Activated CD8-positive, alpha-beta T cell treated with anti-CD3 and anti-CD28 coated beads for 36 hours (primary cell): ENCODE measurements at regions not wholly inside any gene's neighbourhood (a gene's known extent, or its start where the extent isn't known, plus 50 kb on each side); places are given as distances from the start of the nearest gene placed in this dataset.

ENCODE experiments used
- ATAC-seq: fragments of 200-7000 bp; cut with Tn5 transposase; one replicate; pipeline ENCODE4 v1.10.0; 2021; ENCODE audit warnings: mild to moderate bottlenecking, moderate library complexity
- CTCF ChIA-PET: fragments of 350-600 bp; sonication (Branson Sonifier 250); formaldehyde crosslinking; loops from one replicate; lab custom pipeline; 2021; ENCODE audit warnings: antibody characterized with exemption; lab: Charles Lee
- POLR2A ChIA-PET: fragments of 350-600 bp; sonication (Branson Sonifier 250); formaldehyde crosslinking; loops from one replicate; lab custom pipeline; 2021; ENCODE audit warnings: antibody characterized with exemption; lab: Charles Lee
- DNase-seq: peaks from one replicate; pipeline ENCODE4 v3.0.0-alpha.2; 2020
- H3K27ac Mint-ChIP-seq: one replicate; pipeline ENCODE4 v1.8.0; 2021; ENCODE audit warnings: mild to moderate bottlenecking, mixed read lengths
- H3K27me3 Mint-ChIP-seq: one replicate; pipeline ENCODE4 v1.8.0; 2021; ENCODE audit warnings: mixed read lengths
- H3K36me3 Mint-ChIP-seq: one replicate; pipeline ENCODE4 v1.8.0; 2021; ENCODE audit warnings: low read depth, mixed read lengths
- H3K4me1 Mint-ChIP-seq: one replicate; pipeline ENCODE4 v1.8.0; 2021; ENCODE audit warnings: low read depth, mixed read lengths
- H3K4me3 Mint-ChIP-seq: one replicate; pipeline ENCODE4 v1.8.0; 2021; ENCODE audit warnings: mild to moderate bottlenecking, moderate library complexity, mixed read lengths
- H3K9me3 Mint-ChIP-seq: one replicate; pipeline ENCODE4 v1.8.0; 2021; ENCODE audit warnings: mixed read lengths
- intact Hi-C: fragments of 100-400 bp; cut with micrococcal nuclease; formaldehyde crosslinking; loops from one replicate; pipeline ENCODE4 v1.10.0; 2022
- TF ChIP-seq, protein P1 (sequence below): fragments of 200-600 bp; IDR thresholded peaks from one replicate; pipeline ENCODE4 v1.8.0; 2022; ENCODE audit warnings: antibody characterized with exemption, mild to moderate bottlenecking

- Mint-ChIP-seq H3K27me3 (no peaks in the 10 kb centered on the region), H3K27ac (no peak overlapping the region), H3K36me3 (no peaks in the 10 kb centered on the region), H3K9me3 (peaks cover 4% of the 10 kb centered on the region), H3K4me1 (no peaks in the 10 kb centered on the region), H3K4me3 (no peak overlapping the region)
- CTCF ChIA-PET = interaction anchor here (1.4 kb wide), 1 partner anchor 24 kb away, joined by 4 read pairs; no protein-coding TSS in a partner anchor
- TF ChIP-seq, protein P1, sequence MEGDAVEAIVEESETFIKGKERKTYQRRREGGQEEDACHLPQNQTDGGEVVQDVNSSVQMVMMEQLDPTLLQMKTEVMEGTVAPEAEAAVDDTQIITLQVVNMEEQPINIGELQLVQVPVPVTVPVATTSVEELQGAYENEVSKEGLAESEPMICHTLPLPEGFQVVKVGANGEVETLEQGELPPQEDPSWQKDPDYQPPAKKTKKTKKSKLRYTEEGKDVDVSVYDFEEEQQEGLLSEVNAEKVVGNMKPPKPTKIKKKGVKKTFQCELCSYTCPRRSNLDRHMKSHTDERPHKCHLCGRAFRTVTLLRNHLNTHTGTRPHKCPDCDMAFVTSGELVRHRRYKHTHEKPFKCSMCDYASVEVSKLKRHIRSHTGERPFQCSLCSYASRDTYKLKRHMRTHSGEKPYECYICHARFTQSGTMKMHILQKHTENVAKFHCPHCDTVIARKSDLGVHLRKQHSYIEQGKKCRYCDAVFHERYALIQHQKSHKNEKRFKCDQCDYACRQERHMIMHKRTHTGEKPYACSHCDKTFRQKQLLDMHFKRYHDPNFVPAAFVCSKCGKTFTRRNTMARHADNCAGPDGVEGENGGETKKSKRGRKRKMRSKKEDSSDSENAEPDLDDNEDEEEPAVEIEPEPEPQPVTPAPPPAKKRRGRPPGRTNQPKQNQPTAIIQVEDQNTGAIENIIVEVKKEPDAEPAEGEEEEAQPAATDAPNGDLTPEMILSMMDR = no peak
- POLR2A ChIA-PET = no interaction called here
- intact Hi-C loops = no loop called here
- ATAC-seq (no peak), DNase-seq (no peak)
Observed at GRCh38 chr5:39495227-39495626, 70.4 kb upstream of the DAB2 start.

DNA sequence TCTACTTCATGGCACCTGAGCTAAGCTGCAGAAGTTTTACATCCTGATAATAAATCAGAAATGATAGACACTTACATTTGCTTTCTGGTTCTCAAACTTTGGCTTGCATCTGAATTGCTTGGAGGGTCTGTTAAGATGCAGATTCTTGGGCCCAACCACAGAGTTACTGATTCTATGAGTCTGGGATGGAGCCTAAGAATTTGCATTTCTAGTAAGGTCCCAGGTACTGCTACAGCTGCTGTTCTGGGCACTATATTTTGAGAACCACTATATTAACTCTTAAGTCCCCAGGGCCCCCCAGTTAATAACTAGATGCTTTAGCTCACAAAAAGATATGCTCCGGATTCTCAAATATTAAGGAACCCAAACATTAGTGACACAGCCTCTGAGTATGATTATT lies 69.8 kb upstream of the DAB2 start:
- DNase-seq (no peak), ATAC-seq (no peak)
- no peak overlapping the region for H3K27ac Mint-ChIP-seq
- peaks cover 4% of the 10 kb centered on the region for H3K9me3 Mint-ChIP-seq
- no peaks in the 10 kb centered on the region for H3K4me1 Mint-ChIP-seq
- ChIA-PET CTCF (no interaction called here), POLR2A (no interaction called here)
- intact Hi-C loops = no loop called here
- H3K36me3 Mint-ChIP-seq = no peaks in the 10 kb centered on the region
- H3K27me3 Mint-ChIP-seq = no peaks in the 10 kb centered on the region
- no peak overlapping the region for H3K4me3 Mint-ChIP-seq
- TF ChIP-seq, protein P1 = no peak

- ChIA-PET POLR2A (no interaction called here), CTCF (no interaction called here)
- peaks cover 4% of the 10 kb centered on the region for H3K9me3 Mint-ChIP-seq
- DNase-seq = no peak
- no peak overlapping the region for H3K4me3 Mint-ChIP-seq
- no peak for ATAC-seq
- H3K27ac Mint-ChIP-seq = no peak overlapping the region
- intact Hi-C loops = no loop called here
- no peaks in the 10 kb centered on the region for H3K36me3 Mint-ChIP-seq
- no peaks in the 10 kb centered on the region for H3K27me3 Mint-ChIP-seq
- no peaks in the 10 kb centered on the region for H3K4me1 Mint-ChIP-seq
- TF ChIP-seq, protein P1 = no peak
Observed at GRCh38 chr5:39494107-39494510, 69.3 kb upstream of the DAB2 start.

GRCh38 chr5:39491210-39491609 lies 66.4 kb upstream of the DAB2 start:
- Mint-ChIP-seq H3K27ac (no peak overlapping the region), H3K4me1 (no peaks in the 10 kb centered on the region), H3K9me3 (peaks cover 4% of the 10 kb centered on the region), H3K4me3 (no peak overlapping the region), H3K36me3 (no peaks in the 10 kb centered on the region), H3K27me3 (no peaks in the 10 kb centered on the region)
- DNase-seq (no peak), ATAC-seq (no peak)
- POLR2A ChIA-PET = no interaction called here
- TF ChIP-seq, protein P1 = no peak
- CTCF ChIA-PET = no interaction called here
- intact Hi-C loops = no loop called here

- ChIA-PET POLR2A (no interaction called here), CTCF (interaction anchor here (0.8 to 1.0 kb wide), 2 partner anchors 28 to 89 kb away, joined by 3 read pairs; no protein-coding TSS in a partner anchor)
- Mint-ChIP-seq H3K4me1 (no peaks in the 10 kb centered on the region), H3K9me3 (peaks cover 4% of the 10 kb centered on the region), H3K27me3 (no peaks in the 10 kb centered on the region), H3K36me3 (no peaks in the 10 kb centered on the region), H3K4me3 (no peak overlapping the region), H3K27ac (no peak overlapping the region)
- ATAC-seq (no peak), DNase-seq (no peak)
- TF ChIP-seq, protein P1 = no peak
- intact Hi-C loops = no loop called here
Observed at GRCh38 chr5:39489263-39489662, 64.5 kb upstream of the DAB2 start.
